Fibroblast of lung (primary cell): ENCODE measurements at regions not wholly inside any gene's neighbourhood (a gene's known extent, or its start where the extent isn't known, plus 50 kb on each side); places are given as distances from the start of the nearest gene placed in this dataset.

Source experiments
- DNase-seq, 2 donors: peaks; one replicate each; pipeline versions ENCODE4 v3.0.0 to v3.0.0-alpha.2; 2010; ENCODE audit warnings: low read depth in 2 of 2
- H2AFZ ChIP-seq: 2 replicates; pipeline ENCODE4 v1.5.1; 2012; ENCODE audit warnings: low read length, control low read depth, inconsistent platforms
- H3K27ac ChIP-seq: 2 replicates; pipeline ENCODE4 v1.5.1; 2011; ENCODE audit warnings: low read length, control low read depth; ENCODE audit not compliant: insufficient read depth
- H3K27me3 ChIP-seq: 2 replicates; pipeline ENCODE4 v1.5.1; 2011; ENCODE audit warnings: mild to moderate bottlenecking, low read length; ENCODE audit not compliant: control insufficient read depth, insufficient read depth
- H3K36me3 ChIP-seq: 2 replicates; pipeline ENCODE4 v1.5.1; 2011; ENCODE audit warnings: low read length; ENCODE audit not compliant: control insufficient read depth, insufficient read depth
- H3K4me1 ChIP-seq: 2 replicates; pipeline ENCODE4 v1.5.1; 2011; ENCODE audit warnings: low read length; ENCODE audit not compliant: control insufficient read depth, insufficient read depth; ENCODE audit errors: extremely low read depth
- H3K4me2 ChIP-seq: 2 replicates; pipeline ENCODE4 v1.5.1; 2011; ENCODE audit warnings: low read length, control low read depth; ENCODE audit not compliant: insufficient read depth; ENCODE audit errors: extremely low read depth
- H3K4me3 ChIP-seq, 4 experiments: fragments of 200-600 bp in 1 of 4; sonication (generic) in 1 of 4; replicated peaks in 1 of 4; 2 replicates each; pipeline ENCODE4 v1.5.1; 2011 to 2016; ENCODE audit warnings: low read length in 4 of 4, low read depth in 3 of 4, mild to moderate bottlenecking in 3 of 4, control low read depth in 2 of 4, inconsistent platforms in 1 of 4, mixed read lengths in 1 of 4; ENCODE audit not compliant: insufficient read depth in 1 of 4; ENCODE audit errors: control extremely low read depth in 1 of 4
- H3K79me2 ChIP-seq: 2 replicates; pipeline ENCODE4 v1.5.1; 2012; ENCODE audit warnings: mild to moderate bottlenecking, low read length, inconsistent platforms; ENCODE audit not compliant: control insufficient read depth, insufficient read depth
- H3K9ac ChIP-seq: 2 replicates; pipeline ENCODE4 v1.5.1; 2011; ENCODE audit warnings: mild to moderate bottlenecking, low read length, control low read depth; ENCODE audit not compliant: insufficient read depth
- H3K9me3 ChIP-seq: 2 replicates; pipeline ENCODE4 v1.5.1; 2012; ENCODE audit warnings: low read depth, low read length; ENCODE audit not compliant: control insufficient read depth, insufficient read depth
- H4K20me1 ChIP-seq: 2 replicates; pipeline ENCODE4 v1.5.1; 2011; ENCODE audit warnings: low read length; ENCODE audit not compliant: control insufficient read depth, insufficient read depth; ENCODE audit errors: extremely low read depth
- EZH2 ChIP-seq: IDR thresholded peaks from 2 replicates; pipeline ENCODE4 v1.5.1; 2012; ENCODE audit warnings: low read length, control low read depth, mild to moderate bottlenecking; ENCODE audit errors: missing control alignments
- TF ChIP-seq, protein P1 (sequence below), 2 donors: IDR thresholded peaks in 1 of 2; conservative IDR thresholded peaks in 1 of 2; 1 replicate in 1 of 2; 2 replicates in 1 of 2; pipeline ENCODE4 v1.5.1; 2011 to 2012; ENCODE audit warnings: low read length in 2 of 2, control low read depth in 1 of 2, inconsistent platforms in 1 of 2, low read depth in 1 of 2, mild to moderate bottlenecking in 1 of 2

DNA sequence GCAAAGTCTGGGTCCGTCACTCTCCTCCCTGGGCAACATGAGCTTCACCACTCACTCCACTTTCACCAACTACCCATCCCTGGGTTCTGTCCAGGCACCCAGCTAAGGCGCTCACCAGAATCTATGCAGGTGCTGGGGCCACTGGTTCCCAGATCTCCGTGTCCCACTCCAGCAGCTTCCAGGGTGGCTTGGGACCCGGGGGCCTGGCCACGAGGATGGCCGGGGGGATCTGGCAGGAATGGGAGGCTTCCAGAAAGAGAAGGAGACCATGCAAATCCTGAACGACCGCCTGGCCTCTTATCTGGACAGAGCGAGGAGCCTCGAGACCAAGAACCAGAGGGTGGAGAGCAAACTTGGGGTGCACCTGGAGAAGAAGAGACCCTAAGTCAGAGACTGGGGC, 1611.0 kb upstream of the ACO1 start:
- no peak for DNase-seq
- H3K27me3 ChIP-seq = no peaks in the 10 kb centered on the region

DNA sequence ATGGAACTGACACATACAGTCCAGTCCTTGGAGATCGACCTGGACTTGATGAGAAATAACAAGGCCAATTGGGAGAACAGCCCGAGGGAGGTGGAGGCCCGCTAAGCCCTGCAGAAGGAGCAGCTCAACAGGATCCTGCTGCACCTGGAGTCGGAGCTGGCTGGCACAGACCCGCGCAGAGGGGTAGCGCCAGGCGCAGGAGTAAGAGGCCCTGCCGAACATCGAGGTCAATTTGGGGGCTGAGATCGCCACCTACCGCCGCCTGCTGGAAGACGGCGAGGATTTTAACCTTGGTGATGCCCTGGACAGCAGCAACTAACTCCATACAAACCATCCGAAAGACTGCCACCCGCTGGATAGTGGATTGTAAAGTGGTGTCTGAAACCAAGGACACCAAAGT, 1610.1 kb upstream of the ACO1 start:
- H3K79me2 ChIP-seq = no peaks in the 10 kb centered on the region
- no peak for DNase-seq
- no peaks in the 10 kb centered on the region for H3K36me3 ChIP-seq
- no peaks in the 10 kb centered on the region for H3K27me3 ChIP-seq
- no peak overlapping the region for H3K27ac ChIP-seq
- TF ChIP-seq EZH2 = no peak
- TF ChIP-seq, protein P1, sequence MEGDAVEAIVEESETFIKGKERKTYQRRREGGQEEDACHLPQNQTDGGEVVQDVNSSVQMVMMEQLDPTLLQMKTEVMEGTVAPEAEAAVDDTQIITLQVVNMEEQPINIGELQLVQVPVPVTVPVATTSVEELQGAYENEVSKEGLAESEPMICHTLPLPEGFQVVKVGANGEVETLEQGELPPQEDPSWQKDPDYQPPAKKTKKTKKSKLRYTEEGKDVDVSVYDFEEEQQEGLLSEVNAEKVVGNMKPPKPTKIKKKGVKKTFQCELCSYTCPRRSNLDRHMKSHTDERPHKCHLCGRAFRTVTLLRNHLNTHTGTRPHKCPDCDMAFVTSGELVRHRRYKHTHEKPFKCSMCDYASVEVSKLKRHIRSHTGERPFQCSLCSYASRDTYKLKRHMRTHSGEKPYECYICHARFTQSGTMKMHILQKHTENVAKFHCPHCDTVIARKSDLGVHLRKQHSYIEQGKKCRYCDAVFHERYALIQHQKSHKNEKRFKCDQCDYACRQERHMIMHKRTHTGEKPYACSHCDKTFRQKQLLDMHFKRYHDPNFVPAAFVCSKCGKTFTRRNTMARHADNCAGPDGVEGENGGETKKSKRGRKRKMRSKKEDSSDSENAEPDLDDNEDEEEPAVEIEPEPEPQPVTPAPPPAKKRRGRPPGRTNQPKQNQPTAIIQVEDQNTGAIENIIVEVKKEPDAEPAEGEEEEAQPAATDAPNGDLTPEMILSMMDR (conservative IDR thresholded peaks at IDR 0.05 in 1 of 2, IDR thresholded peaks at IDR 0.05 in 1 of 2; ENCODE audit: low read depth in 1 of 2, low read length in 2 of 2) = no peak
- H3K4me2 ChIP-seq = no peak overlapping the region
- no peaks in the 10 kb centered on the region for H3K4me1 ChIP-seq
- H3K4me3 ChIP-seq = no peak overlapping the region
- H4K20me1 ChIP-seq = no peaks in the 10 kb centered on the region
- no peak overlapping the region for H3K9ac ChIP-seq
- no peaks in the 10 kb centered on the region for H3K9me3 ChIP-seq
- no peak overlapping the region for H2AFZ ChIP-seq

More for the DNA sequence above, 1611.0 kb upstream of the ACO1 start:
- Histone ChIP-seq H3K27ac (no peak overlapping the region), H3K36me3 (no peaks in the 10 kb centered on the region), H3K4me2 (no peak overlapping the region), H4K20me1 (no peaks in the 10 kb centered on the region), H3K9me3 (no peaks in the 10 kb centered on the region), H3K9ac (no peak overlapping the region), H3K4me1 (no peaks in the 10 kb centered on the region), H3K4me3 (no peak overlapping the region), H2AFZ (no peak overlapping the region), H3K79me2 (no peaks in the 10 kb centered on the region)
- TF ChIP-seq, protein P1 (conservative IDR thresholded peaks at IDR 0.05 in 1 of 2, IDR thresholded peaks at IDR 0.05 in 1 of 2; ENCODE audit: low read depth in 1 of 2, low read length in 2 of 2) = no peak
- TF ChIP-seq EZH2 = no peak

DNA sequence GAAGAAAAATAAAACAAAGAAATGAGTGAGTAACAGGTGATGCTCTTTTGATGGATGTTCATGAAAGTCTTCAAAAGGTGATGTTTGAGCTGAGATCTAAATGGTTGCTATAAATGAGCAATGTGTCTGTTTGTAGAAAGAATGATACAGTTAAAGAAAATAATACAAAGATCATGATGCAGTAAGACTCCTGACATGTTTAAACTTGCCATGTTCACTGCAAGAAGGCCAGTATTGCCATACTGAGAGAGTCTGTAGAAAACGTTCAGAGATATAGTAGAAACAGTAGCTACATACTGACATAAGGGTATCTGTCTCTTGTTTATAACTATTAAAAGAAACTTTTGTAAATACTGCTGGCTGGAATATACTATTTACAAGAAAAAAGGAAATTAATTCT, 1609.2 kb upstream of the ACO1 start:
- no peaks in the 10 kb centered on the region for H3K36me3 ChIP-seq

More for the DNA sequence above, 1609.2 kb upstream of the ACO1 start:
- DNase-seq = no peak
- Histone ChIP-seq H3K27me3 (no peaks in the 10 kb centered on the region), H3K27ac (no peak overlapping the region), H3K79me2 (no peaks in the 10 kb centered on the region), H4K20me1 (no peaks in the 10 kb centered on the region), H2AFZ (no peak overlapping the region), H3K9me3 (no peaks in the 10 kb centered on the region), H3K9ac (no peak overlapping the region), H3K4me3 (no peak overlapping the region), H3K4me1 (no peaks in the 10 kb centered on the region), H3K4me2 (no peak overlapping the region)
- no peak for TF ChIP-seq EZH2
- TF ChIP-seq, protein P1 (conservative IDR thresholded peaks at IDR 0.05 in 1 of 2, IDR thresholded peaks at IDR 0.05 in 1 of 2; ENCODE audit: low read depth in 1 of 2, low read length in 2 of 2) = no peak
